ENCODE measurements at regions not wholly inside any gene's neighbourhood (a gene's known extent, or its start where the extent isn't known, plus 50 kb on each side); places are given as distances from the start of the nearest gene placed in this dataset.

DNA sequence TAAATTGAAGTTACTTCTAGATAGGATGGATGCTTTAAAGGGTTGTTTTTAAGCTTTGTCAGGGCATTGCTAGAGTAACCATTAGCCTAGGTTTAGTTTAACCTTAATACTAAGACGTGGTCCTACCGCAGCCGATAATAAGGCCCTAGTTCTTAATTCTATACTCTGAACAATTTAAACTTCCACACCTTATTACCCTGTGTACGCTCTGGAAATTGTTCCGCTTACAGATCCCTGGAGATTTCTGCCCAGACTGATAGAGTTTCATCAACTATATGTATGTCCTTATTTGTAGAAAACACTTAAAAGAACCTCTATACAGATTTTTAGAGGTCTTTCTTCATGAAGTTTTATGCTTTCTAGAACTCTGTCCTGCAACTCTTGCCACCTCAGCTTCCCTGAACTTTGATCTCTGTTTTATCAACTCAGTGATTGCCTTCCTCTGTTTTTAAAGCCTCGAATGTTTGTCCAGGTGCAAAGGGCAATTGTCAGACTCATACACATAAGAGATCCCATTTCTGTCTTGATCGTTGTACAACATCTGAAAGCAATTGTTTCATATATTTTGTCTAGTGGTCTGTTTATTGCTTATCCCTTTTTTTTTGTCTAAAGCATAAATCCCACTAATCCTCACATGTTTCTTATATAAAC is 71.1 kb upstream of the VCX start:
- Histone ChIP-seq H2AFZ (ENCODE audit: low read length) (no peak overlapping the region), H3K4me3 (ENCODE audit: low read depth, low read length, poor library complexity, severe bottlenecking) (no peak overlapping the region), H3K27ac (ENCODE audit: low read depth, low read length, poor library complexity, severe bottlenecking) (no peak overlapping the region)

GRCh38 chrX:7759830-7760229 is 83.1 kb upstream of the VCX start:
- no peaks in the 10 kb centered on the region for H3K36me3 ChIP-seq (ENCODE audit: insufficient read depth, low read length)
- H3K4me1 ChIP-seq (ENCODE audit: insufficient read depth, low read length, severe bottlenecking) = no peaks in the 10 kb centered on the region
- no peaks in the 10 kb centered on the region for H3K27me3 ChIP-seq (ENCODE audit: insufficient read depth, low read length)
- no peak for TF ChIP-seq EZH2 (IDR thresholded peaks at IDR 0.05; ENCODE audit: borderline replicate concordance, low read length)
- TF ChIP-seq, protein P1, sequence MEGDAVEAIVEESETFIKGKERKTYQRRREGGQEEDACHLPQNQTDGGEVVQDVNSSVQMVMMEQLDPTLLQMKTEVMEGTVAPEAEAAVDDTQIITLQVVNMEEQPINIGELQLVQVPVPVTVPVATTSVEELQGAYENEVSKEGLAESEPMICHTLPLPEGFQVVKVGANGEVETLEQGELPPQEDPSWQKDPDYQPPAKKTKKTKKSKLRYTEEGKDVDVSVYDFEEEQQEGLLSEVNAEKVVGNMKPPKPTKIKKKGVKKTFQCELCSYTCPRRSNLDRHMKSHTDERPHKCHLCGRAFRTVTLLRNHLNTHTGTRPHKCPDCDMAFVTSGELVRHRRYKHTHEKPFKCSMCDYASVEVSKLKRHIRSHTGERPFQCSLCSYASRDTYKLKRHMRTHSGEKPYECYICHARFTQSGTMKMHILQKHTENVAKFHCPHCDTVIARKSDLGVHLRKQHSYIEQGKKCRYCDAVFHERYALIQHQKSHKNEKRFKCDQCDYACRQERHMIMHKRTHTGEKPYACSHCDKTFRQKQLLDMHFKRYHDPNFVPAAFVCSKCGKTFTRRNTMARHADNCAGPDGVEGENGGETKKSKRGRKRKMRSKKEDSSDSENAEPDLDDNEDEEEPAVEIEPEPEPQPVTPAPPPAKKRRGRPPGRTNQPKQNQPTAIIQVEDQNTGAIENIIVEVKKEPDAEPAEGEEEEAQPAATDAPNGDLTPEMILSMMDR (IDR thresholded peaks at IDR 0.05; ENCODE audit: low read length) = no peak
- no peak overlapping the region for H3K4me3 ChIP-seq (ENCODE audit: low read depth, low read length, poor library complexity, severe bottlenecking)
- H3K4me2 ChIP-seq (ENCODE audit: low read length) = no peak overlapping the region
- H3F3A ChIP-seq (ENCODE audit: insufficient read depth, low read length) = no peaks in the 10 kb centered on the region
- no peaks in the 10 kb centered on the region for H4K20me1 ChIP-seq (ENCODE audit: insufficient read depth, low read length)
- H3K9me3 ChIP-seq (ENCODE audit: low read length) = no peaks in the 10 kb centered on the region
- H3K9ac ChIP-seq (ENCODE audit: low read length) = no peak overlapping the region
- H3K27ac ChIP-seq (ENCODE audit: low read depth, low read length, poor library complexity, severe bottlenecking) = no peak overlapping the region
- no peaks in the 10 kb centered on the region for H3K9me2 ChIP-seq (ENCODE audit: low read depth, low read length)
- no peaks in the 10 kb centered on the region for H3K79me2 ChIP-seq (ENCODE audit: insufficient read depth, low read length)
- H2AFZ ChIP-seq (ENCODE audit: low read length) = no peak overlapping the region

More for the DNA sequence above, 71.1 kb upstream of the VCX start:
- no peaks in the 10 kb centered on the region for H3K9me2 ChIP-seq (ENCODE audit: low read depth, low read length)
- no peak for TF ChIP-seq EZH2 (IDR thresholded peaks at IDR 0.05; ENCODE audit: borderline replicate concordance, low read length)
- TF ChIP-seq, protein P1 (IDR thresholded peaks at IDR 0.05; ENCODE audit: low read length) = no peak
- H3K36me3 ChIP-seq (ENCODE audit: insufficient read depth, low read length) = no peaks in the 10 kb centered on the region
- no peaks in the 10 kb centered on the region for H4K20me1 ChIP-seq (ENCODE audit: insufficient read depth, low read length)
- no peak overlapping the region for H3K9ac ChIP-seq (ENCODE audit: low read length)
- H3K79me2 ChIP-seq (ENCODE audit: insufficient read depth, low read length) = no peaks in the 10 kb centered on the region
- no peak overlapping the region for H3K4me2 ChIP-seq (ENCODE audit: low read length)
- H3K4me1 ChIP-seq (ENCODE audit: insufficient read depth, low read length, severe bottlenecking) = no peaks in the 10 kb centered on the region
- no peaks in the 10 kb centered on the region for H3F3A ChIP-seq (ENCODE audit: insufficient read depth, low read length)
- no peaks in the 10 kb centered on the region for H3K9me3 ChIP-seq (ENCODE audit: low read length)
- H3K27me3 ChIP-seq (ENCODE audit: insufficient read depth, low read length) = no peaks in the 10 kb centered on the region

- no peak overlapping the region for H3K9ac ChIP-seq (ENCODE audit: low read length)
Observed at GRCh38 chrX:7746856-7747255, 96.1 kb upstream of the VCX start.

More at GRCh38 chrX:7746856-7747255, 96.1 kb upstream of the VCX start:
- Histone ChIP-seq H3K27ac (ENCODE audit: low read depth, low read length, poor library complexity, severe bottlenecking) (no peak overlapping the region), H3K79me2 (ENCODE audit: insufficient read depth, low read length) (no peaks in the 10 kb centered on the region), H3F3A (ENCODE audit: insufficient read depth, low read length) (no peaks in the 10 kb centered on the region), H3K9me2 (ENCODE audit: low read depth, low read length) (no peaks in the 10 kb centered on the region), H3K4me3 (ENCODE audit: low read depth, low read length, poor library complexity, severe bottlenecking) (no peak overlapping the region), H3K4me1 (ENCODE audit: insufficient read depth, low read length, severe bottlenecking) (no peaks in the 10 kb centered on the region), H3K4me2 (ENCODE audit: low read length) (no peak overlapping the region), H3K9me3 (ENCODE audit: low read length) (no peaks in the 10 kb centered on the region), H3K36me3 (ENCODE audit: insufficient read depth, low read length) (no peaks in the 10 kb centered on the region), H2AFZ (ENCODE audit: low read length) (no peak overlapping the region), H3K27me3 (ENCODE audit: insufficient read depth, low read length) (no peaks in the 10 kb centered on the region), H4K20me1 (ENCODE audit: insufficient read depth, low read length) (no peaks in the 10 kb centered on the region)
- no peak for TF ChIP-seq EZH2 (IDR thresholded peaks at IDR 0.05; ENCODE audit: borderline replicate concordance, low read length)
- TF ChIP-seq, protein P1 (IDR thresholded peaks at IDR 0.05; ENCODE audit: low read length) = no peak
